RWPE1 (cell line): ENCODE measurements at regions not wholly inside any gene's neighbourhood (a gene's known extent, or its start where the extent isn't known, plus 50 kb on each side); places are given as distances from the start of the nearest gene placed in this dataset.

Experiments
- CTCF ChIA-PET: fragments of 350-600 bp; sonication (Branson Sonifier 250); formaldehyde crosslinking; extraction: SDS; loops from one replicate; lab custom pipeline; 2021; lab: Yijun Ruan, JAX
- POLR2A ChIA-PET: fragments of 400-600 bp; formaldehyde crosslinking; extraction: SDS; loops from one replicate; lab custom pipeline; 2020; ENCODE audit warnings: antibody characterized with exemption; ENCODE audit not compliant: low non-redundant PET; lab: Yijun Ruan, JAX
- DNase-seq: peaks from one replicate; pipeline ENCODE4 v3.0.0; 2012; ENCODE audit warnings: low spot score
- H3K27ac ChIP-seq: fragments of 450-650 bp; 2 replicates; pipeline ENCODE4 v1.5.1; 2017
- TF ChIP-seq, protein P1 (sequence below): fragments of 450-650 bp; conservative IDR thresholded peaks from 2 replicates; pipeline ENCODE4 v1.5.1; 2017; ENCODE audit warnings: low read depth, mild to moderate bottlenecking

DNA sequence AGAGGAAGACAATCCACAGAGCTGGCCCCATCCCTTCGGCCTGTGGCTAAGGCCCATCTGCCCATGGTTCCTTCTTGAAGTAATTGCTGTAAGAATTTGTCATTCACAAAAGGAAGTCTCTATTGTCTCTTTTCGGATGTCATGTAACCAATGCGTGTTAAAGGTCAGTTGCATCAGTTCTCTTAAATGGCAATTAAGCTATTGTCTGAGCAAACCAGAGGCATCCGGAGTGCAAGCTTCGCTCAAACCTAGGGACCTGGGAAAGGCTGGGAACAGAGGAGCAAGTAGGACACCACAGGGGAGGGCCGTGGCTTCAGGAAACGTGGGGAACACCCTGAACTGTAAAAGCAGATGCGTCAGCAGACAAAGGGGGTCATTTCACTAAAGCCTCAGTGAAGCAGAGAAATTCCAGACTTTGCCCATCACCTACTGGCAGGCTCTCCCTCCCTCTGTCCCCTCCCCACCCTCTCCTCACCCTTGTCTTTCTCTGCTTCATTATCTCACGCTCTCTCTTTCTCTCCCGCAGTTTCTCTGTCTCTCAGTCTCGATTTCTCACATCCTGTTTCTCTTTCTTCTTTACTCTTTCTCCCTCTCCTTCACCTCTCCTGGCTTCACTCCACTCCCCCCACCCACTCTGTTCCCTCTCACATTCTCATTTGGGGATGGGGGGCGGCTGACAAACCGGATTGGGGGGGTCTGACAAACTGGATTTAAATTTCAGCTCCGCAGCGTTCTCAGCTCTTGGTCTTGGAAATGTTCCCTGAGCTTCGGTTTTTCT, 204.6 kb upstream of the TNP1 start:
- DNase-seq = no peak
- CTCF ChIA-PET = interaction anchor here (0.5 kb wide), 1 partner anchor 144 kb away, joined by 3 read pairs; no protein-coding TSS in a partner anchor
- no peak overlapping the region for H3K27ac ChIP-seq
- POLR2A ChIA-PET = no interaction called here
- TF ChIP-seq, protein P1, sequence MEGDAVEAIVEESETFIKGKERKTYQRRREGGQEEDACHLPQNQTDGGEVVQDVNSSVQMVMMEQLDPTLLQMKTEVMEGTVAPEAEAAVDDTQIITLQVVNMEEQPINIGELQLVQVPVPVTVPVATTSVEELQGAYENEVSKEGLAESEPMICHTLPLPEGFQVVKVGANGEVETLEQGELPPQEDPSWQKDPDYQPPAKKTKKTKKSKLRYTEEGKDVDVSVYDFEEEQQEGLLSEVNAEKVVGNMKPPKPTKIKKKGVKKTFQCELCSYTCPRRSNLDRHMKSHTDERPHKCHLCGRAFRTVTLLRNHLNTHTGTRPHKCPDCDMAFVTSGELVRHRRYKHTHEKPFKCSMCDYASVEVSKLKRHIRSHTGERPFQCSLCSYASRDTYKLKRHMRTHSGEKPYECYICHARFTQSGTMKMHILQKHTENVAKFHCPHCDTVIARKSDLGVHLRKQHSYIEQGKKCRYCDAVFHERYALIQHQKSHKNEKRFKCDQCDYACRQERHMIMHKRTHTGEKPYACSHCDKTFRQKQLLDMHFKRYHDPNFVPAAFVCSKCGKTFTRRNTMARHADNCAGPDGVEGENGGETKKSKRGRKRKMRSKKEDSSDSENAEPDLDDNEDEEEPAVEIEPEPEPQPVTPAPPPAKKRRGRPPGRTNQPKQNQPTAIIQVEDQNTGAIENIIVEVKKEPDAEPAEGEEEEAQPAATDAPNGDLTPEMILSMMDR = no peak

DNA sequence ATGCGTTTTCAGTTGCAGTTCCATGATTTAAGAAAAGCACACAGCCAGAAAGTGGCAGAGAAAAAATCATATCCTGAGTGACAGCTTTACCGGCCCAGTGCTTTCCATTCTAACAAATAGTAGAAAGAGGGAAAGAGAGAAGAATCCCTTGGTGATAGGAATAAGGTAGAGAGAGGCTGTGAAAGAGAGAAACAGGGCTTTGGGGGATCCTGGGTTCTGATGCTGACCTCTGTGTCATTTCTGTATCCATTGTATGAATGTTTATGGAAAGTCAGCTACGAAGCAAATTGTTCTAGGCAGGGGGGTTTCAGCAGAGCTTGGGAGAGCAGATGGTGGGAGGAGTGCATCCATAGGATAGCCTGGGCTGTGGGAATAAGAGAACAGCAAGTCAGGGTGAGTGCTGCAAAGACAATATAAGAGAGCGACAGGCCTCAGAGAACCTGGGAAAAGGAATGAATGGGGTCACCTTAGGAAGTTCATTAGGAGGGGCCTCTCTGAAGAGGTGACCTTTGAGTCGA, 203.4 kb upstream of the TNP1 start:
- ChIA-PET CTCF (interaction anchor here (0.5 kb wide), 1 partner anchor 145 kb away, joined by 3 read pairs; no protein-coding TSS in a partner anchor), POLR2A (no interaction called here)
- TF ChIP-seq, protein P1 = no peak
- DNase-seq = no peak
- no peak overlapping the region for H3K27ac ChIP-seq

- DNase-seq = no peak
- POLR2A ChIA-PET = no interaction called here
- CTCF ChIA-PET = interaction anchor here (0.5 kb wide), 1 partner anchor 15 kb away, joined by 5 read pairs; no protein-coding TSS in a partner anchor
- TF ChIP-seq, protein P1 = no peak
- H3K27ac ChIP-seq = no peak overlapping the region
Measured at GRCh38 chr2:217062768-217063167, 202.9 kb upstream of the TNP1 start.

- ChIA-PET POLR2A (no interaction called here), CTCF (interaction anchor here (0.5 kb wide), 1 partner anchor 14 kb away, joined by 5 read pairs; no protein-coding TSS in a partner anchor)
- no peak for DNase-seq
Measured at GRCh38 chr2:217061916-217062505, 202.1 kb upstream of the TNP1 start.

GRCh38 chr2:217060951-217061547, 201.2 kb upstream of the TNP1 start:
- no peak overlapping the region for H3K27ac ChIP-seq
- ChIA-PET POLR2A (no interaction called here), CTCF (no interaction called here)
- TF ChIP-seq, protein P1 = no peak
- DNase-seq = no peak

More at GRCh38 chr2:217061916-217062505, 202.1 kb upstream of the TNP1 start:
- H3K27ac ChIP-seq = no peak overlapping the region
- TF ChIP-seq, protein P1 = no peak

GRCh38 chr2:217060516-217060915, 200.7 kb upstream of the TNP1 start:
- no peak overlapping the region for H3K27ac ChIP-seq
- TF ChIP-seq, protein P1 = no peak
- CTCF ChIA-PET = no interaction called here
- DNase-seq = no peak
- POLR2A ChIA-PET = no interaction called here
